DND-41 (cell line): ENCODE measurements at regions not wholly inside any gene's neighbourhood (a gene's known extent, or its start where the extent isn't known, plus 50 kb on each side); places are given as distances from the start of the nearest gene placed in this dataset.

Source experiments
- CTCF ChIP-seq: IDR thresholded peaks from 2 replicates; pipeline ENCODE4 v1.5.1; 2012; ENCODE audit warnings: borderline replicate concordance, low read length, moderate library complexity, mild to moderate bottlenecking; ENCODE audit not compliant: poor library complexity, severe bottlenecking; ENCODE audit errors: extremely low read depth
- EZH2 ChIP-seq: IDR thresholded peaks from 3 replicates; pipeline ENCODE4 v1.6.1; 2012; ENCODE audit warnings: borderline replicate concordance, low read depth, mild to moderate bottlenecking, moderate library complexity, low read length, inconsistent platforms; ENCODE audit not compliant: severe bottlenecking

GRCh38 chr1:83515578-83516154 lies 483.3 kb downstream of the TTLL7 start:
- TF ChIP-seq CTCF (no peak), EZH2 (no peak)
